ENCODE measurements at regions not wholly inside any gene's neighbourhood (a gene's known extent, or its start where the extent isn't known, plus 50 kb on each side); places are given as distances from the start of the nearest gene placed in this dataset.

GRCh38 chr14:85363358-85363757 is 166.6 kb upstream of the FLRT2 start:
- TF ChIP-seq POLR2A (IDR thresholded peaks at IDR 0.05; ENCODE audit: low read depth, low read length) (no peak), POLR2AphosphoS5 (IDR thresholded peaks at IDR 0.05; ENCODE audit: low read depth, low read length) (no peak), POU2F2 (IDR thresholded peaks at IDR 0.05; ENCODE audit: low read depth, low read length) (no peak), TAF1 (IDR thresholded peaks at IDR 0.05; ENCODE audit: low read depth, low read length) (no peak), SPI1 (IDR thresholded peaks at IDR 0.05; ENCODE audit: low read depth, low read length) (no peak), PAX5 (IDR thresholded peaks at IDR 0.05; ENCODE audit: insufficient read depth, low read length, severe bottlenecking) (no peak)
- DNase-seq (ENCODE audit: insufficient read length, low spot score) = no peak
- no peak for FAIRE-seq

GRCh38 chr14:85366226-85366625 is 163.7 kb upstream of the FLRT2 start:
- DNase-seq (ENCODE audit: insufficient read length, low spot score) = no peak
- no peak for FAIRE-seq
- TF ChIP-seq SPI1 (IDR thresholded peaks at IDR 0.05; ENCODE audit: low read depth, low read length) = no peak

- no peak for TF ChIP-seq SPI1 (IDR thresholded peaks at IDR 0.05; ENCODE audit: low read depth, low read length)
- TF ChIP-seq PAX5 (IDR thresholded peaks at IDR 0.05; ENCODE audit: insufficient read depth, low read length, severe bottlenecking) = no peak
- no peak for TF ChIP-seq POU2F2 (IDR thresholded peaks at IDR 0.05; ENCODE audit: low read depth, low read length)
- no peak for TF ChIP-seq POLR2A (IDR thresholded peaks at IDR 0.05; ENCODE audit: low read depth, low read length)
- no peak for TF ChIP-seq TAF1 (IDR thresholded peaks at IDR 0.05; ENCODE audit: low read depth, low read length)
- TF ChIP-seq POLR2AphosphoS5 (IDR thresholded peaks at IDR 0.05; ENCODE audit: low read depth, low read length) = no peak
- FAIRE-seq = no peak
- DNase-seq (ENCODE audit: insufficient read length, low spot score) = no peak
These were observed 149.1 kb upstream of the FLRT2 start for GRCh38 chr14:85380881-85381280.

- no peak for FAIRE-seq
- no peak for DNase-seq (ENCODE audit: insufficient read length, low spot score)
- no peak for TF ChIP-seq TAF1 (IDR thresholded peaks at IDR 0.05; ENCODE audit: low read depth, low read length)
- no peak for TF ChIP-seq POLR2AphosphoS5 (IDR thresholded peaks at IDR 0.05; ENCODE audit: low read depth, low read length)
- no peak for TF ChIP-seq PAX5 (IDR thresholded peaks at IDR 0.05; ENCODE audit: insufficient read depth, low read length, severe bottlenecking)
- TF ChIP-seq POLR2A (IDR thresholded peaks at IDR 0.05; ENCODE audit: low read depth, low read length) = no peak
These were observed 147.6 kb upstream of the FLRT2 start for GRCh38 chr14:85382341-85382740.

- DNase-seq (ENCODE audit: insufficient read length, low spot score) (no peak), FAIRE-seq (no peak)
- TF ChIP-seq SPI1 (IDR thresholded peaks at IDR 0.05; ENCODE audit: low read depth, low read length) = no peak
- TF ChIP-seq POLR2A (IDR thresholded peaks at IDR 0.05; ENCODE audit: low read depth, low read length) = no peak
- TF ChIP-seq POLR2AphosphoS5 (IDR thresholded peaks at IDR 0.05; ENCODE audit: low read depth, low read length) = no peak
- no peak for TF ChIP-seq PAX5 (IDR thresholded peaks at IDR 0.05; ENCODE audit: insufficient read depth, low read length, severe bottlenecking)
- no peak for TF ChIP-seq TAF1 (IDR thresholded peaks at IDR 0.05; ENCODE audit: low read depth, low read length)
- TF ChIP-seq POU2F2 (IDR thresholded peaks at IDR 0.05; ENCODE audit: low read depth, low read length) = no peak
These were observed 142.8 kb upstream of the FLRT2 start for GRCh38 chr14:85387181-85387580.

GRCh38 chr14:85390236-85390635 is 139.7 kb upstream of the FLRT2 start:
- FAIRE-seq = no peak
- no peak for DNase-seq (ENCODE audit: insufficient read length, low spot score)
- TF ChIP-seq PAX5 (IDR thresholded peaks at IDR 0.05; ENCODE audit: insufficient read depth, low read length, severe bottlenecking) = no peak
- no peak for TF ChIP-seq TAF1 (IDR thresholded peaks at IDR 0.05; ENCODE audit: low read depth, low read length)
- TF ChIP-seq POU2F2 (IDR thresholded peaks at IDR 0.05; ENCODE audit: low read depth, low read length) = no peak
- TF ChIP-seq POLR2A (IDR thresholded peaks at IDR 0.05; ENCODE audit: low read depth, low read length) = no peak
- TF ChIP-seq POLR2AphosphoS5 (IDR thresholded peaks at IDR 0.05; ENCODE audit: low read depth, low read length) = no peak
- no peak for TF ChIP-seq SPI1 (IDR thresholded peaks at IDR 0.05; ENCODE audit: low read depth, low read length)

- no peak for DNase-seq (ENCODE audit: insufficient read length, low spot score)
- FAIRE-seq = no peak
- TF ChIP-seq POU2F2 (IDR thresholded peaks at IDR 0.05; ENCODE audit: low read depth, low read length) (no peak), POLR2A (IDR thresholded peaks at IDR 0.05; ENCODE audit: low read depth, low read length) (no peak), SPI1 (IDR thresholded peaks at IDR 0.05; ENCODE audit: low read depth, low read length) (no peak), POLR2AphosphoS5 (IDR thresholded peaks at IDR 0.05; ENCODE audit: low read depth, low read length) (no peak), TAF1 (IDR thresholded peaks at IDR 0.05; ENCODE audit: low read depth, low read length) (no peak), PAX5 (IDR thresholded peaks at IDR 0.05; ENCODE audit: insufficient read depth, low read length, severe bottlenecking) (no peak)
These were observed 138.5 kb upstream of the FLRT2 start for GRCh38 chr14:85391455-85391854.

GRCh38 chr14:85391892-85392291 is 138.1 kb upstream of the FLRT2 start:
- TF ChIP-seq PAX5 (IDR thresholded peaks at IDR 0.05; ENCODE audit: insufficient read depth, low read length, severe bottlenecking) (no peak), SPI1 (IDR thresholded peaks at IDR 0.05; ENCODE audit: low read depth, low read length) (no peak), POLR2AphosphoS5 (IDR thresholded peaks at IDR 0.05; ENCODE audit: low read depth, low read length) (no peak), POLR2A (IDR thresholded peaks at IDR 0.05; ENCODE audit: low read depth, low read length) (no peak), POU2F2 (IDR thresholded peaks at IDR 0.05; ENCODE audit: low read depth, low read length) (no peak), TAF1 (IDR thresholded peaks at IDR 0.05; ENCODE audit: low read depth, low read length) (no peak)
- no peak for FAIRE-seq
- DNase-seq (ENCODE audit: insufficient read length, low spot score) = no peak

- FAIRE-seq (no peak), DNase-seq (ENCODE audit: insufficient read length, low spot score) (no peak)
- no peak for TF ChIP-seq TAF1 (IDR thresholded peaks at IDR 0.05; ENCODE audit: low read depth, low read length)
- no peak for TF ChIP-seq POLR2AphosphoS5 (IDR thresholded peaks at IDR 0.05; ENCODE audit: low read depth, low read length)
- TF ChIP-seq PAX5 (IDR thresholded peaks at IDR 0.05; ENCODE audit: insufficient read depth, low read length, severe bottlenecking) = no peak
- TF ChIP-seq POU2F2 (IDR thresholded peaks at IDR 0.05; ENCODE audit: low read depth, low read length) = no peak
- TF ChIP-seq SPI1 (IDR thresholded peaks at IDR 0.05; ENCODE audit: low read depth, low read length) = no peak
- TF ChIP-seq POLR2A (IDR thresholded peaks at IDR 0.05; ENCODE audit: low read depth, low read length) = no peak
These were observed 130.8 kb upstream of the FLRT2 start for GRCh38 chr14:85399186-85399585.

- TF ChIP-seq POU2F2 (IDR thresholded peaks at IDR 0.05; ENCODE audit: low read depth, low read length) (no peak), TAF1 (IDR thresholded peaks at IDR 0.05; ENCODE audit: low read depth, low read length) (no peak), POLR2A (IDR thresholded peaks at IDR 0.05; ENCODE audit: low read depth, low read length) (no peak), PAX5 (IDR thresholded peaks at IDR 0.05; ENCODE audit: insufficient read depth, low read length, severe bottlenecking) (no peak), SPI1 (IDR thresholded peaks at IDR 0.05; ENCODE audit: low read depth, low read length) (no peak), POLR2AphosphoS5 (IDR thresholded peaks at IDR 0.05; ENCODE audit: low read depth, low read length) (no peak)
- DNase-seq (ENCODE audit: insufficient read length, low spot score) (no peak), FAIRE-seq (no peak)
These were observed 129.3 kb upstream of the FLRT2 start for GRCh38 chr14:85400678-85401077.

Measured in GM12891 (cell line).